Stimulated activated CD4-positive, alpha-beta T cell treated with anti-CD3 and anti-CD28 coated beads, Interleukin-1b, Interleukin-23, amount 100 ng/mL, for 1 hour (primary cell): ENCODE measurements at regions not wholly inside any gene's neighbourhood (a gene's known extent, or its start where the extent isn't known, plus 50 kb on each side); places are given as distances from the start of the nearest gene placed in this dataset.
"Not testable (repeated sequence)": the region's sequence is repeated elsewhere in the genome, so short reads cannot be mapped to it uniquely, and the experiment has no call there.

Experiments used
- DNase-seq, 2 donors: peaks; one replicate each; pipeline ENCODE4 v3.0.0-alpha.2; 2020; ENCODE audit warnings: low read depth in 2 of 2

- DNase-seq, result not testable (repeated sequence)
Measured at GRCh38 chr6:11452106-11452505, 85.4 kb upstream of the TMEM170B start.

DNA sequence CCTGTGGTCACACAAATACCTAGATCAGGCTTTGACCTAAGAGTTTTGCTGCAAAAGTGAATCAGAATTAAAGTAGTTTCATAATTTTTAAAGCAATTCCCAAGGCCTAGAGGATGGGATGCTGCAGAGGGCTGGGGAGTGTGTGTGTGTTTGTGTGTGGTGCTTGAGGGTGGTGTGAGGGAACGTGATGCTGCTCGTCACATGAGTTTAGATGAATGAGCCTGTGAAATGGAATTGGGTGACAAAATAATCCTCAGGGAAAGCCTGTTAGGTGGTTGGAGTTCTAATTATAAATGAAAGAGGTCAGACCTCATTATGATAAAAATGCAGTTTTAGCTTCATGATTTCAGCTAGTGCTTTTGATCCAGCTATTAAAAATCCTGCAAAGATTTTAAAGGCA is 87.5 kb upstream of the TMEM170B start:
- no peak for DNase-seq

DNA sequence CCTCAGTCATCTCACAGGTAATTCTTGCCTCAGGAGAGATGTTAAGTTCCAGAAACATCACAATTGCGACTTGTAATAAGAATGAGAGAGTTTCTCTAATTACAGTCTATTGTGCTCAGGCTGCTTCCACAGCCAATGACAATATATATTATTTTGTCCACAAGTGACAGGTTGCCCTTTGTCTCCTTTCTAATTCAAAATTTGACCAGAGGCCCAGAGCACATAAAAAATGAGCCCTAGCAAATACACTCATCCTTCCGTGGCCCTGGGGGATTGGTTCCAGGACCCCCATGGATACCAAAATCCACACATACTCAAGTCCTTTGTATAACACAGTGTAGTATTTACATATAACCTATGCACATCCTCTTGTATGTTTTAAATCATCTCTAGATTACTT is 88.1 kb upstream of the TMEM170B start:
- DNase-seq, result no peak

DNA sequence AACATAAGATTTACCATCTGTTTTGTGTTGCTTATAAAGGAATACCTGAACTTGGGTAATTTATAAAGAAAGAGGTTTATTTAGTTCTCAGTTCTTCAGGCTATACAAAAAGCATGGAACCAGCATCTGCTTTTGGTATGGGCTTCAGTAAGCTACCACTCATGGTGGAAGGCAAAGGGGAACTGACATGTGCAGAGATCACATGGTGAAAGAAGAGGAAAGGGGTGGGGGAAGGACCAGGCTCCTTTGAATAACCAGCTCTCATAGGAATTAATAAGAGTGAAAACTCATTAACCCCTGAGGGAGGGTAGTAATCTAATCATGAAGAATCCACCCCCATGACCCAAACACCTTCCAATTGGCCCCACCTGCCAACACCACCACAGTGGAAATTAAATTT is 89.5 kb upstream of the TMEM170B start:
- no peak for DNase-seq

- DNase-seq, result no peak
Measured at GRCh38 chr6:11447265-11447664, 90.3 kb upstream of the TMEM170B start.

- no peak for DNase-seq
Measured at GRCh38 chr6:11445146-11445545, 92.4 kb upstream of the TMEM170B start.

- DNase-seq, result not testable (repeated sequence)
Measured at GRCh38 chr6:11443125-11443524, 94.4 kb upstream of the TMEM170B start.

- no peak for DNase-seq
Measured at GRCh38 chr6:11442495-11442894, 95.1 kb upstream of the TMEM170B start.

DNA sequence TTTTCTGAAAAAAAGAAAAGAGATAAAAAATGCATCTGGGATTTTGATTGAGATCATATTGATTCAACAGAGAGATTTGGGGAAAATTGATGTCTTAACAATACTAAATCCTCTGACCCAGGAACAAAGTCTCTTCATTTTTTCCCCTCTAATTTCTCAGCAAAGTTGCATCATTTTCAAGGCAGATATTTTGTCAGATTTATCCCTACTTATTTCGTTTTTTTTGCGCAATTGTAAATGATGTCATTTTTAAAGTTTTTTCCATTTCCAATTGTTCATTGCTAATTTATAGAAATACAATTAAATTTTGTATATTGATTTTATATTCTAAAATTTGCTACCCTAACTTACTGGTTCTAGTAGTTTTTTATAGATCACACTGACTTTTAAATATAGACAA is 97.7 kb upstream of the TMEM170B start:
- DNase-seq, result no peak

GRCh38 chr6:11439017-11439420 is 98.5 kb upstream of the TMEM170B start:
- DNase-seq, result no peak

- no peak for DNase-seq
Measured at GRCh38 chr6:11437824-11438459, 99.6 kb upstream of the TMEM170B start.

DNA sequence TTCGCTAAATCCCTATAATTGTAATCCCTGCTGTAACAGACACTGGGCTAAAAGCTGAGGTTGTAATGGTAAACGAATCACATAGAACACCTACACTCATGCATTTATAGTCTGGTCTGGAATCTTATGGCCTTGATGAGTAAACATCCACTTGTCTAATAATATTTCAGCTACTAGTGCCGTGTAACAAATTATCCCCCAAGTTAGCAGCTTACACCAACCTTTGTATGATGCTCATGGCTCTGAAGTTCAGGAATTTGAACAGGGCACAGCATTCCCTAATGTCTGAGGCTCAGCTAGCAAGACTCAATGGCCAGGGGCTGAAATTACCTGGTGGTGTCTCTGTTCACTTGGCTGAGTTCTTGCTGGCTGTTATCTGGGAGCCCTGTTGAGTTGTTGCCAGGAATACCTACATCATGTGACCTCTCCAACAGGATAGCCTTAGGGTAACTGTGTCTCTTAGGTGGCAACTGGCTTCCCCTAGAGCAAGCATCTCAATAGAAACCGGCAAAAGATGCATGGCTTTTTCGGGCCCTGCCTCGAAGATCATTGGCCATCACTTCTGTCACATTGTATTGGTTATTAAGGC is 100.9 kb upstream of the TMEM170B start:
- DNase-seq, result no peak

DNA sequence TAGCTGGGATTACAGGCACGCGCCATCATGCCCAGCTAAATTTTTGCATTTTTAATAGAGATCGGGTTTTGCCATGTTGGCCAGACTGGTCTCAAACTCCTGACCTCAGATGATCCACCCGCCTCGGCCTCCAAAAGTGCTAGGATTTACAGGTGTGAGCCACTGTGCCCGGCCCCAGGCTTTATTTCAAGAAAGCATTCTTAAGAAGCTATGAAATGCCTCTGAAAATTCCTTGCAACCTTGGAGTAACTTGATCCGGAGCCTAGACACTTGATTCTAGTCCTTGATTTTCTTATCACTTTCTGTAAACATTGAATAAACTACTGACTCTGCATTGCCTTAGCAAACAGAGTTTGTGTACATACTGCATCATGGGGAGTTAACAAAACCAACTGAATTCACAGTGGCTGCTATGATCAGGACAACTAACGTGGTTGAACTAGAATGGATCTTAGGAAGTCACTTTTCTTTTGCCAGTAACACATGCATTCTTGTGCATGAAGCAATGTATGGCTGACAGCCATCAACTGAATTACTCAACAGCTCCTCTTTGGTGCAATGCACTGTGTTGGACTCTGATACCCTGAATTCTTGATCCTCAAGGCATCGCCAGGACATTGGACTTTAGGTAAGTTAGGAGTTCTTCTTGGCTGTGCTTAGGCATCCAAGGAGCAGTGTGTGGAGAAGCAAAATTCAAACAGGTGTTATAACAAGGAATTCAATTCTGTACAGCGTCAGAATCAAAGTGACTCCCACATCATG is 102.8 kb upstream of the TMEM170B start:
- DNase-seq, result no peak

DNA sequence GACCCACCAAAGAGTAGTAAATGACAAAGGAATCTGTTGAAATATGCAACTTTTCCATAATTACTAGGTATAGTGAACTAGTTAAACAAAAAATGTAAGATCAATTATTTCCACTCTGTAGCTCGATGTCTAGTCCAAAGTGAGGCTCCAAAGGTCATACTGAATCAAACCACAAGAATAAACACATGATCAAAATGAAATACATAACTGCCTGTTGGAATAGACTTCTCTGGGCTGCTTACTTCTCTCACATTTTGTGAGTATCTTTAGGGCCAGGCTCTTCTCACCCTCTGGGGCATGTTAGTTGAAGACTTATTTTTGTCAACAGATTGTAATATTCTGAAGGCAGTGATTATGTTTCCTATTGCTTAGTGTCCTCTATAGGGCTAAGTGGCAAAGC is 103.7 kb upstream of the TMEM170B start:
- DNase-seq, result no peak

- no peak for DNase-seq
Measured at GRCh38 chr6:11432713-11433450, 104.7 kb upstream of the TMEM170B start.

DNA sequence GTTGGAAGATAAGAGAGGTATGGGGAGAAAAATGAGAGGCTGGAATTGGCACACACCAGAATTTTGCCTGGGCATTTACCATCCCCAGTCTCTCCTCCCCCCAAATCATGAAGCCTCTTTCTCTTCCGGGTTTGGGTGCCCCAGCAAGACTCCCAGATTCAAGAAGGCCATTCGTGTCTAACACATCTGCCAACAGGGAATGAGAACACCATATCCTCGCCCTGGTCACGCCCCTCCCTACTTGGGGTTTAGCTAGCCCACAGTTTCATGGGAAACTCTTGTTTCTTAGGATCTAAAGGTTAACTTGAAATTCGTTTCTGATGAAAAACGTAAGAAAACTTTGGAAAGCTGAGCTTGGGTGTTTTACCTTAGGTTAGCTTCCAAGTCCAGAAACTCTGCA is 105.5 kb upstream of the TMEM170B start:
- DNase-seq, result no peak

- no peak for DNase-seq
Measured at GRCh38 chr6:11431455-11431937, 106.1 kb upstream of the TMEM170B start.

DNA sequence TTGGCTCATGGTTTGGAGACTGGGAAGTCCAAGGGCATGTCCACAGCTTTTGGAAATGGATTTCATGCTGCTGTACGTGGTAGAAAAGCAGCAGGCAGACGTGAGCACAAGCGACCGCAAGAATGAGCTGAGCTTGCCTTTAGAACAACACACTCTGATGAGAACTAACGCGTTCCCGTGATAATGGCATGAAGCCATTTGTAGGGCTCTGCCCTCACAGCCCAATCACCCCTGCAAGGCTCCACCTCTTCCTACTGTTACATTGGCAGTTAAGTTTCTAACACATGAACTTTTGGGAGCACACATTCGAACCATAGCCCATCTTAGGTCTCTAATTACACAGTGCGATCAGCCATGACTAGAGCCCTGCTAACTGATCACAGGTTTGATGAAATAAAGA is 107.5 kb upstream of the TMEM170B start:
- DNase-seq, result no peak

- DNase-seq, result no peak
Measured at GRCh38 chr6:11429577-11429976, 108.0 kb upstream of the TMEM170B start.

GRCh38 chr6:11428895-11429294 is 108.7 kb upstream of the TMEM170B start:
- DNase-seq, result no peak

- no peak for DNase-seq
Measured at GRCh38 chr6:11428371-11428770, 109.2 kb upstream of the TMEM170B start.

GRCh38 chr6:11427723-11428245 is 109.8 kb upstream of the TMEM170B start:
- DNase-seq, result no peak
